Pulmonary artery endothelial cell (primary cell): ENCODE measurements at regions not wholly inside any gene's neighbourhood (a gene's known extent, or its start where the extent isn't known, plus 50 kb on each side); places are given as distances from the start of the nearest gene placed in this dataset.

Source experiments
- DNase-seq: peaks from one replicate; pipeline ENCODE4 v3.0.0-alpha.2; 2011; ENCODE audit warnings: low read depth, low spot score

DNA sequence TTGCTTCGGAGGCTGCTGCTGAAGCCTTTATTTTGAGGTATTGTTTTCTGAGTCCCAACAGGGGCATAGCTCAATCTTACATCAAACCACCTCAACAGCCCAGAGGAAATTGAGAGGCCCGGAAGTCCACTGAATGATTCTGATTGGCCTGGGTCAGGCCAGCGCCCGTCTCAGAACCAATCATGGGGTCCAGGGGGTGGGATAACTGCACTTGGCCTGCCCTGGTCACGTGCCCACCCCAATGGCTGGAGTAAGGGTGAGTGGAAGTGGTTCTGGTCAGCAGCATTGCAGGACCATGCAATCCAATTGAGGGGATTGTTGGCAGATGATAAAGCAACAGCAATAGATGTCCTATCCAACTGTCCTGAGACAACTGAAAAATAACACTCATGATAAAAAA, 190.6 kb downstream of the HERPUD2 start:
- no peak for DNase-seq

DNA sequence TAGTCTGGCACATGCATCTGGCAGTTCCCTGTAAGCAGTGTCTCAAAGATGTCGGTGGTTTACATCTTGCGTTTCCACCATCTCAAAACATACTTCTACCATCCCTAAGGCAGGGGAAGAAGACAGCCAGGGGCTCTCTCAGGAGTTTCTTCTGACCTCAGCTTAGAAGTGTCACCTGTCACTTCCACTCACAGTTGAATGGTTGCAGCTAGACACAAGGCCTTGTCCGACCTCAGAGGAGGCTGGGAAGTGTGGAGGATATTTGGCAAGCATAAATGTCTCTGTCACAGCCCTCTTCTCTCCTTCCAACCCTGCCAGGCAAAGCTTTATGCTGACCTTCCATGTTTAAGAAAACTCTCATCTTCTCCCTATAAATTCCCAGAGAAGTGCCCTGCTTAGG, 193.3 kb downstream of the HERPUD2 start:
- DNase-seq = no peak

DNA sequence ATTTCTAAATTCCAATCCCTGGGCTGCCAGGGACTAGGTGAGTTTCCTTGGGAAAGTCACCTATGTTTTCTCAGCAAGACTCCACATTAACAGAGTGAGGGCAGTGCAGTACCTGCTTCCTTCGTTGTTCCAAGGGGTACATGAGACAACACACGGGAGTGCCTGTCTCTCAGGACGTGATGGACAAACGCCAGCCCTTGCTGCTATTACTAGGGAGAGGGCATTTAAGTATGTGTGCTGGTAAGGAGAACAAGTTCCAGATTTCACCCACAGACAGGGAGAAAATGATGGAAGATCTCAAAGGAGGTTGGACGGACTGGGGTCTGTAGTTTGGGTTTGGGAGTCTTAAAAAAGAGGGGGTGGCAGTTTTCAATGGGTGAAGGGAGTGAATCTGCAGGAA, 195.7 kb downstream of the HERPUD2 start:
- no peak for DNase-seq

DNA sequence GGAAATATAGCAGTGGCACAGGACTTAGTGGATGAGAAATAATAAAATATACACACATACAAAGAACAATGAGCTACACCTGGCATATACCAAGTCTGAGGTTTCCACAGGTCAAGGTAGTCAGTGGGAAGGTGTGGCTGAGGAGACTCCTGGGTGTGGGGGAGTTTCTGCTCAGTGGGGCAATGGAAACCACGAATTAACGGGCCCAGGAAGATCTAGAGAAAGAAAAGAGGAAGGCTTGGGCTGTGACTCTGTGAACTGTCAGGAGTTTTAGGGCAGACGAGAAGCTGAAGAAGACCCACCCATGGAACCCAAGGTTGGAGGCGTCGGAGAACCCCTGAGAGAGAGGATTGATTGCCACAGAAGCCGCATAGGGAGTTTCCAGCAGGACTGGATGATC, 196.5 kb downstream of the HERPUD2 start:
- DNase-seq = no peak

DNA sequence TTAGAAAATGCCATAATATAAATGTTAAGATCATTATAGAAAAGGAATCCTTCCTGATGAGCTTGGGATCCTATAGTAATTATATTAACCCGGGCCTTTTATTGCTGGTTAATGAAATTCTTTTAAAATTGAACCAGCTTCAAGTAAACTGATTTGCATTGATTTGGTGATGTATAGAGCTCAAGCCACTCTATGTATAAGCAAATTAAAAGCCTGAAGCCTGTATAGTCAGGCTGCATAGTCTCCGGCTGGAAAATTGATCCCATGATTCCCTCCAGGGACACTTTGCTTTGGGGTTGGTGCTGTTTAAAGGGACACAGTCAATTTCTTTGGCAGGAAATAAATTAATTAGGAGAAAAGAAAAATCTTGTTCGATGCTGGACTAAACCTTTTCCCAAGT, 199.1 kb downstream of the HERPUD2 start:
- no peak for DNase-seq

DNA sequence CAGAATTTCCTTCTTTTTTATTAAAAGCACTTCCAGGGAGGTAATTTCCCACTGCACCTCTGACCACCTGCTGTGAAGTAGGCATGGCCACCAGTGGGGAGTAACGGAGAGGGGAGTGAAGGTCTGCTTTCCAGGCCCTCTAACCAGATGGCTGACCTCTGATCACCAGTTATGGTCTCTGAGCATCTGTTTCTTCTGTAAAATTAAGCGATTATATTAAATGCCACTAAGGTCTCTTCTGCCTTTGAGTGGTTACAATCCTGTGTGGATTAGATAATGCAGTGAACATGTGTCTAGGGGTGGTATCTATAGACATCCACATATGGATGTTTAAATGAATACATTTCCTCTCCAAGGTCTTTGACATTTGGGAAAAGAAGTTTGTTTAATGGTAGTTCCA, 199.6 kb downstream of the HERPUD2 start:
- no peak for DNase-seq

DNA sequence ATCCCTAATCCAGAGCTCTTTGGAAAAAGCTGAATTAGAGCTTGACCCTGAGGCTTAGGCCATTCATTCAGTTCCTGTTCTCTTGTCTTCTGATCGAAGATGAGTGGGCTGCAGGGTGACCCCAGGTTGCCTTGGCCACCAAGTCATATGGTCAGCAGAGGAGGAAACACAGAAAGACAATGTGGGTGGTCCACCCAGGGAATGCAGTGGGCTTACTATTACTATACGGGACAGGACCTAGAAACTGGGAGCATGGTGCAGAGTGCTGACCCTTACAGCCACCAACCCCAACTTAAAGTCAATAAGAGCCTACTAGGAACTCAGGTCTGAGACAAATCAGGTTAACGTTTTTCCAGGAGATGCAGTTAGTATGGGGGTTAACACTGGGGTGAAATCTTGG, 200.5 kb downstream of the HERPUD2 start:
- DNase-seq = no peak

DNA sequence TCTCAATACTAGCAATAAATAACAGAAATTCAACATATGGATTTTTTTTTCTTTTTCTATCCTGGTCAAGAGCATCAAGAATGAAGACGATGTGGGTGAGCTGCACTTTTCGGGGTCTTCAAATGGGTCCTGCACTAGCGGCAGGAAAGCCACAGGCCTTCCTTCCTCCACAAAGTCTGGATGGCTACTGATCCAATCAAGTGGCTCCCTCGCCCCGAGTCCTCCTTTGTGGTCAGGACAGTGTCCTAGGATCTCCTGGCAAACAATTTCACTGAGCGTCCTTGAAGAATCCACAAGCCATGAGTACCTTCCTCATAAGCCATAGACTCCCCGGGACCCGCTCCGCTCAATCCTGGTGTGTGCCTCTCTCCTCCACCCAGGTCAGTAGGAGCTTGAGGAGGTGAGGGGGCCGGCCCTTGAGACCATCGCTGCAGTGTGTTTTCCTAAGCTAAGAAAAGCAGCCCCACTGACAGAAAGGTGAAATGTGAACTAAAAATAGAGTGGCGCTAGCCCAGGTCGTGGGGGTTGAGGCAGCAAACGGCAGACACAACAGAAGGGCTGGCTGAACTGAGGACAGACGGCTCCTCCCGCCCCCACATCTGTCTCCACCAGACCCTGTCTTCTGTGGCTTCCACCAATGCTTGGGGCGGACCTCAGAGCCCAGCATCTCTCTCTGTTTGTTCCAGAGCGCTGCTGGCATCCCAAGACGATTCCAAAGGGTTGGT, 202.3 kb downstream of the HERPUD2 start:
- DNase-seq = no peak

DNA sequence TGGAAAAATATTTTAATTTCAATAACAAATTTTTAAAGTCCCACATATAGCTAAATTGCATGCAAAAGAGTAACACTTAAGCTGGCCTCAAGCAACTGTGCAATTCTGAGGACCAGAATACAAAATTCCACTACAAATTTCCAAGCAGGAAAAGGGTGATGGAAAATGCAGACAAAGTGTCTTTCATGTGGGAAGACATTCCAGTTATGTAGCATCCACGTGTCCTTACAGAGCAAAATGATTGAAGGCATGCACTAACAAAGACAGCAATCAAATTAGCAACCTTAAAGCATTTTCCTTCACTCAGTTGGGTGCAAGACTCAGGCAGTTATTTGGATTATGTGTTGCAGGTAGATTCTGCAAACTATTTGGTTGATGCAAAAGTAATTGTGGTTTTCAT, 203.7 kb downstream of the HERPUD2 start:
- DNase-seq = no peak

DNA sequence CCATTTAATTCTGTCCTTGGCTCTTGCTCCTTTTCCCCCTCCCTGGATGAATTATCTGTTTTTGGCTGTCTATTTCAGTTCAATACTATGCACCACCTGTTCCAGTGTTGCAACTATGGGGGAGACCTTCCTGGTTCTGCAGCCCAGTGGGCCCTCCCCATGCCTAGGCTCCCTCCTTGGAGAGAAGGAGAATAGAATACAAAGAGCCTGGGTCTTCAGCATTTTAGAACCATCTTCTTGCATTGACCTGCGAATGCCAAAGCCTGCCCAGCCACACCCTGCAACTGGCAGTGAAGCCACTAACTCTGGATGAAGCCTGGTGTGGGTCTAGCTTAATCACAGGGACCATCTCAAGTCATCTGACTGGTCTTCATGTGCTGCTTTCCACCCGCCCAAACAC, 207.1 kb downstream of the HERPUD2 start:
- no peak for DNase-seq

DNA sequence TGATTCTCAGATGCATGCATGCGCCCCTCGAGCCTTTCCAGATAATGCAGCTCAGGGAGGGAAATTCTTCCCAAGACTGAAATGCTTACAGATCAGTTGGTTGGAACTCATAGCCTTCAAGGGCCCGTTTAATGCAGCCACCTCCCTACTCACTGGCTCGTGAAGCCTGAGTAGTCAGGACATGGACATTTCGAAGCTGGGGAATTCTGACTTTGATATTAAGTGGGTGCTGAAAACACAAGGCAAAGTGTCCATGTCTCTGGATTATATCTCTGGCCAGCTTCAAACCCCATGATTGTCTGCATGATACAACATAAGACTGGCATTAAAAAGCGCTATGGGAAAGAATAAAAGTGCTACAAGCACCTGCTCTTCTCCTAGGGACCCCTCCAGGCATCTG, 207.5 kb downstream of the HERPUD2 start:
- DNase-seq = no peak

DNA sequence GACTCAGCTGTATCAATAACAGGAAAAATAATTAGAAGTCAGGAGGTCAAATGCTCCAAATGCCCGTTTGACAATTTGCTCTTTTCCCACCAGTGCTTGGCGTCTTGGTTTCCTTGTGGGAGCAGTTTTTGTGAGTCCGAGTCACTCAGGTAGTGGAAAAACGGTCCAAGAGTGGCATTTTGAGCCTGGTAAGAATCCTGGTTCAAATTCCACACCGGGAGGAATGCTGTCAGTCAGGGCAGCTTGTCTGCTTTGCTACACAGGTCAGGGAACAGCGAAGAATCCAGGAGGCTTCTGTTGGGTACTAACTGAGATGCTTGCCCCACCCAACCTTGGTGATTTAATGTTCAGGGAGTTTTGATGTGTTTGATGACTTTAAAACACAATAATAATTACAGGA, 209.5 kb downstream of the HERPUD2 start:
- no peak for DNase-seq

DNA sequence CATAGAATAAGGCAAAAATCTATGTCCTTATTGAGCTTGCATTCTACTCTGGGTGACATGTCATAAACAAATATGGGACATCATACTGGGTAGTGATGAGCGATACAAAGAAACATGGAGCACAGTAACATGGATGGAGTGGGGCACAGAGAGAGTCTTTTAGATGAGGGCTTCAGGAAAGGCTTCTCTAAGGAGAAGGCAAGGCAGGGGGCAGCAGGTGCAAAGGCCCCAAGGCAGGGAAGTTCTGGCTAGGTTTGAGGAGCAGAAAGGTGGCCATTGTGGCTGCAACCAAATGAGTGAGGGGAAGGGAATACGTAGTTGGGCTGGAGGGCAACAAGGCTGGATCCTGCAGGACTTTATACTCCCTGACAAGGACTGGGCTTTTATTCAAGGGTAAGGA, 211.4 kb downstream of the HERPUD2 start:
- no peak for DNase-seq

DNA sequence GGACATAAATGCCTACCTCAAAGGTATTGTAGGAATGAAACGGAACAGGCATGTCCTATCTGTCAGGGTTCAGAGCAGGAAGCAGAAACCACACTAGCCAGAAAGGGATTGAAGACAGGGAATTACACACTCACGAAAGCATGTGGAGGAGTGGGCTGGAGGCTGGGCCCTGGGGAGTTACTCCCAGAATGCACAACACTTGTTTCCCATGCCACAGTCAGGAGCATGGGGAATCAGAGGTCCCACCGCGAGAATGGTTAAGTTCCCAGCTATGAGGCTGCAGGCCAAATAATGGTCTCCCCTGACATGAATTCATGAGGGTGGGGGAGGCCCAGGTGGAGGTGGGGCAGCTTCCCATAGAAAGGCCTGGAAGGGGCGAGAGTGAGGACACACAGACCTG, 212.7 kb downstream of the HERPUD2 start:
- no peak for DNase-seq

DNA sequence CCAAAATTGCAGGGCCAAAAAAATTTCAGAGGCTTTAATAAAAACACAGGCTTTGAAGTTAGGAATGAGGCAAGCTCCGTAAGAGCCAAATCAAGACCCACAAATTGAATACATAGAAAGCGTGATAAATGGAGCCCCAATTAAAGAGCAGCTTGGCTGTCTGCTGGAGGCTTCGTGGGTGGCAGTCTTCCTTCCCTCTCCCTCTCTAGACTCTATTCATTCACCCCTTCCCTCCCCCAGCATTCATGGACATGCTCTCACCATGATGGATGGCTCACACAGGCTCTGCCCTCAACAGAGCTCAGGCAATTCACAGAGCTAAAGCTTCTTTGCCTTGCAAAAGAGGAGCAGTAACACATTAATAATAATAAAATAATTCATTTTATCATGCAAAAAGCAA, 214.1 kb downstream of the HERPUD2 start:
- DNase-seq = no peak

DNA sequence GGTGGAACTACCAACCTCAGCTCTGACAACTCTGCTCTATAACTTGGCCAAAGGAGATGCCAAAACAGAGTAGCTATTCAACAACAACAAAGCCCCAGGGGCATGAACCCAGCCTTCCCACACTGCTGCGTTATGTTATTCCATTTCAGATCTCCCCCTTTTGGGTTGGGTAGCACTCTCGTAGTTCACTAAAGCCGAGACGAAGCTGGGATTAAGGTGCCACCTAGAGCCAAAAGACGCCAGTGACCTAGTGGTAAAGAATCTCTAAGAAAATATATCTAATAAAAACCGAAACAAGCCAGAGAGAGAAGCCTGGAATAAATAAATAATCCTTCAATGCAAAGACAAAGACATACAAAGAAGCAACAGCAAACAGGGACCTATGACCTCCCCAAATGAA, 217.3 kb downstream of the HERPUD2 start:
- no peak for DNase-seq

DNA sequence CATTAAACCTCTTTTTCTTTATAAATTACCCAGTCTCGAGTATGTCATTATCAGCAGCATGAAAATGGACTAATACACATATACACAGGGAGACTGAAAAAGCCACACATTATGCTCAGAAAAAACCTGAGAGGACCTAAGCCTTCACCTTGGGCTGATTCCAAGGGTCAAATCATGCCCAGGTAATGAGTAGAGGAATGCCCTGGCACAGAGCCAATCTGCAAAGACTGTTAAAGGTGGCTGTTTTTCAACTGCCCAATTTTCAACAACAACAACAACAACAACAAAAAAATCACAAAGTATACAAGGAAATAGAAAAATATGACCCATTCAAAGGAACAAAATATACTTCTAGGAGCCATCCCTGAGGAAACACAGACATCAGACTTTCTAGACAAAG, 220.2 kb upstream of the TBX20 start:
- DNase-seq = no peak

DNA sequence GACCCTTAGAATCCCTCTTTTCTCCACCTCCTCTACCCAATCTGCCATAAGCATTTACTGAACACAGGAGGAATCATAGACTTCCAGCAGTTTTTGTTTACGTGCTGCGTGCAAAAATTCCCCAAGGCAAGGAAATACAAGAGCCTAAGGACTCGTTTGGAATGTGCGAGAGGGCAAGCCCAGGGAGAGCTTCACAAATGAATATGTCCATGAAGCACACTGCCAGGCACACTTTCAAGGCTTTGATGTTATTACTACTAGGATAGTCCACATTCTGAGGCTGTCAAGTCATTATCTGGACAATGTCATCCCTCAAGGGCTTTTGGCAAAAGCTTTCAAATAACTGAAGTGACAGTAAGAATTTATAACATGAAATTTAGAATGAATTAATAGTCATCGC, 214.7 kb upstream of the TBX20 start:
- no peak for DNase-seq

DNA sequence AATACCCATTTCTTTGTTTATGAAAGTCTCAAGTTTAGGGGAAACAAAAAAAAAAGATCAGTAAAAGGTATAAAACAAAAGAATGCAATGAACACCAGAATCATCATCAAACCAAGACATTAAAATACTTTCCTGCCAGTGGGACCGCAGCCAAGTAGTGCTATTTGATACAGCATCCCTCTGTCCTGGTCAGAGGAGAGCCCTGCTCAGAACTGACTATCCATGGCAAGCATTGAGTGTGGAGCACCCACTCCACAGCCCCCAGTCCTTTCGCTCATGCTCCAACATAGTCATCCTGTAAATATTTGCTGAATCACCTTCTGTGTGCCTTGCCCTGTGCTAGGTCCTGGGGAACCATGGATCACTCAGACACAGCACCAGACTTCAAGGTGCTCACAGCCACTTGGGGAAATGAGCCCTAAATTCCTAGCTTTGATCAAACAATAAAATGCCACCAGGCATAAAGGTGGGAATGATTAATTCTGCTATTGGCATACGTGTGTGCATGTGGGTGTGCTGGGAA, 213.6 kb upstream of the TBX20 start:
- no peak for DNase-seq

DNA sequence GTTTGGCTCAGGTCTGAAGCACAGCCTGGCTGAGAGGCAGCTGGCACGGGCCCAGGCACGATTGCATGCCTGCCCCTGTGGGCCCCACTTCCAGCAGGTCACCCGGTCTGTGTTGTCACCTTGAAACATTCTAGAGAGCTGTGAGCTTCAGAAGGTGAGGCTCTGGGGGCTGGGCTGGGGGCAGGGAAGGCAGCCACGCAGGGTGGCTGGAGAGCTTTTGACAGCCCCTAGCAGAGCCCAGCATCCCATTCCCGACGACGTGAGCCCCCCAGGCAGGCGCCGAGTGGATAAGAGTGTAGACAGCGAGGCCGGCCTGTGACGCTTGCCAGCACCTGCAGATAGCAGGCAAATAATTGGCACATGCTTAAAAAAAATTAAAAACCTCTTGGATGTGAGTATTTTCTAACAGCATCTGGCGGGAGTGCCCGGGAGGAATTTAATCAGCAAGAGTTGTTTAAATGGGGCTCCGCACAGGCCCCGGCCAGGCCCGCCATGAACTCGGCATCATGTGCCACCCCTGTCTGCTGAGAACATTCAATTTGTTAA, 212.0 kb upstream of the TBX20 start:
- no peak for DNase-seq

DNA sequence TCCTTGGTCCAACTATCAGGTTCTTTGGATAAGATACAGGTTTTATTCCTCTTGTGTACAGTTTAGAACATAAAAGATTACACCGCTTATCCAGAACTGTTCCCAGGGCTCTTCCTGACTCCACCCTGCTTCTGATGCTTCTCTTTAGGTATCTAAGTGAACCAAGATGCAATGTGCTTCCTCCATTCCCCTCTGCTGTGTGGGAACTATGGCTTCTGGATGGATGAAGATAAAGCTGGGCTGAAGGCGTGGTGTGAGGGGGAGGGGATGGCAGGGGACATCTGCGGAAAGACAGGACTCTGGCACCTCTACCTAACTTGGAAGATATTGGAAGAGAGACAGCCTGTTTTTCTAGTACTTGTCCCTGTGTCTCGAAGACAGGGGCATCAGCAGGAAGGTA, 209.9 kb upstream of the TBX20 start:
- DNase-seq = no peak

DNA sequence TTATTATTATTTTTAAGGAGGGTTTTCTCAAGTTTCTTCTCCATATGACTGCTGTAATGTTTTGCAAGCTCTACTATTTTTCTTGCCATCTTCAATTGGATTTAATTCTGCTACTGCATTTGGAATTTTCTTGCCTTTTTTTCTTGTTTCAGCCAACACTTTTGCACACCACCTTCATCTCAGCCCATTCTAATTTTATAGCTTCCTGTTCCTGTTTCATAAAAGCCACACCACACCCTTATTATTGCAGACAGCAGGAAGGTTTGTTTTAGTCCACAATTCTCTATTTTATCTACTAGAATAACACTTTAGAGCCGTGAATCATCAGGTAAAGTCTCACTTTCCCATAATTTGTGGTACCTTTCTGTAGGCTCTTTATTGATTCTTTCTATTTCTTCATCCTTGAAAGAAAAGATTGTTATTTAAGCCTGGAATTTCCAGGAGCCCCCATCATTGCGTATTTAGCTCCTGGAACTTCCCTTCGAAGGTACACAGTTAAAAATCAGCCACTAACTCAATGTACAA, 209.3 kb upstream of the TBX20 start:
- no peak for DNase-seq
